Endothelial cell of umbilical vein (primary cell): ENCODE measurements at regions not wholly inside any gene's neighbourhood (a gene's known extent, or its start where the extent isn't known, plus 50 kb on each side); places are given as distances from the start of the nearest gene placed in this dataset.

Experiments used
- BruUV-seq: library from RNA; stranded (reverse); fragments of 400-500 nt; replicated peaks from 2 replicates; lab custom pipeline; 2021; lab: Mats Ljungman, UMichigan
- CTCF ChIA-PET: fragments of 300-600, 350-600 bp; sonication (Branson Sonifier 250); formaldehyde crosslinking; loops from one replicate; lab custom pipeline; 2021; ENCODE audit warnings: antibody characterized with exemption, inconsistent platforms; lab: Charles Lee
- POLR2A ChIA-PET: fragments of 300-600, 350-600 bp; sonication (Branson Sonifier 250); formaldehyde crosslinking; loops from one replicate; lab custom pipeline; 2021; ENCODE audit warnings: antibody characterized with exemption, inconsistent platforms; lab: Charles Lee
- DNase-seq: peaks from one replicate; pipeline ENCODE4 v3.0.0-alpha.2; 2011; ENCODE audit warnings: low read depth, low spot score
- FAIRE-seq: peaks from 2 replicates; lab custom pipeline; 2011; peaks lifted over from hg19 to GRCh38; lab: Jason Lieb, UNC
- H2AFZ ChIP-seq: 2 replicates; pipeline ENCODE4 v1.6.0; 2012; ENCODE audit warnings: low read depth, low read length, control low read depth, inconsistent platforms
- H3K27ac ChIP-seq: 2 replicates; pipeline ENCODE4 v1.5.1; 2011; ENCODE audit warnings: low read depth, mild to moderate bottlenecking, control low read depth, low read length, moderate library complexity; ENCODE audit not compliant: insufficient read depth
- H3K27me3 ChIP-seq, 2 experiments: 2 replicates each; pipeline versions ENCODE4 v1.6.0 to v1.6.1; 2011; ENCODE audit warnings: low read length in 2 of 2, mixed read lengths in 1 of 2; ENCODE audit not compliant: control insufficient read depth in 2 of 2, insufficient read depth in 2 of 2
- H3K36me3 ChIP-seq, 2 experiments: 2 replicates in 1 of 2; 3 replicates in 1 of 2; pipeline ENCODE4 v1.5.1; 2011; ENCODE audit warnings: low read length in 2 of 2, mild to moderate bottlenecking in 1 of 2, moderate library complexity in 1 of 2; ENCODE audit not compliant: control insufficient read depth in 2 of 2, insufficient read depth in 2 of 2; ENCODE audit errors: extremely low read depth in 1 of 2
- H3K4me1 ChIP-seq: 3 replicates; pipeline ENCODE4 v1.5.1; 2011; ENCODE audit warnings: mild to moderate bottlenecking, low read length; ENCODE audit not compliant: control insufficient read depth, insufficient read depth; ENCODE audit errors: extremely low read depth
- H3K4me2 ChIP-seq: 2 replicates; pipeline ENCODE4 v1.6.1; 2011; ENCODE audit warnings: low read length, control low read depth, mixed read lengths; ENCODE audit not compliant: insufficient read depth
- H3K4me3 ChIP-seq, 3 experiments: fragments of 200-600 bp in 1 of 3; sonication (generic), shearing (Covaris generic) in 1 of 3; replicated peaks in 1 of 3; 2 replicates each; pipeline ENCODE4 v1.5.1; 2011 to 2016; ENCODE audit warnings: control low read depth in 3 of 3, low read length in 3 of 3, mild to moderate bottlenecking in 2 of 3, inconsistent platforms in 1 of 3, low read depth in 1 of 3, moderate library complexity in 1 of 3; ENCODE audit not compliant: insufficient read depth in 1 of 3
- H3K79me2 ChIP-seq: 2 replicates; pipeline ENCODE4 v1.6.0; 2012; ENCODE audit warnings: low read length, inconsistent platforms; ENCODE audit not compliant: control insufficient read depth, insufficient read depth
- H3K9ac ChIP-seq: replicated peaks from 2 replicates; pipeline ENCODE3; 2011; ENCODE audit warnings: low read length, control low read depth; ENCODE audit not compliant: insufficient read depth; ENCODE audit errors: extremely low read depth
- H3K9me1 ChIP-seq: replicated peaks from 3 replicates; pipeline ENCODE4 v1.6.0; 2011; ENCODE audit warnings: mild to moderate bottlenecking, low read length; ENCODE audit not compliant: control insufficient read depth, insufficient read depth; ENCODE audit errors: extremely low read depth
- H3K9me3 ChIP-seq: replicated peaks from 2 replicates; pipeline ENCODE4 v1.5.1; 2012; ENCODE audit warnings: low read length, inconsistent platforms; ENCODE audit not compliant: control insufficient read depth, insufficient read depth
- H4K20me1 ChIP-seq: replicated peaks from 2 replicates; pipeline ENCODE3; 2011; ENCODE audit warnings: mild to moderate bottlenecking, low read length; ENCODE audit not compliant: control insufficient read depth, insufficient read depth; ENCODE audit errors: extremely low read depth
- EZH2 ChIP-seq: IDR thresholded peaks from 2 replicates; pipeline ENCODE4 v1.6.1; 2012; ENCODE audit warnings: borderline replicate concordance, low read depth, mild to moderate bottlenecking, moderate library complexity, low read length, inconsistent platforms; ENCODE audit not compliant: severe bottlenecking
- FOS ChIP-seq: IDR thresholded peaks from 2 replicates; pipeline ENCODE4 v1.6.1; 2011; ENCODE audit warnings: mild to moderate bottlenecking, low read length, moderate library complexity, borderline replicate concordance; ENCODE audit not compliant: insufficient read depth
- GATA2 ChIP-seq: IDR thresholded peaks from 2 replicates; pipeline ENCODE4 v1.7.0; 2011; ENCODE audit warnings: low read depth, mild to moderate bottlenecking, moderate library complexity, mixed read lengths, low read length; ENCODE audit not compliant: insufficient read length, insufficient read depth
- JUN ChIP-seq: IDR thresholded peaks from 2 replicates; pipeline ENCODE4 v1.6.1; 2011; ENCODE audit warnings: borderline replicate concordance, low read depth; ENCODE audit not compliant: insufficient read length, insufficient read depth
- MYC ChIP-seq: IDR thresholded peaks from one replicate; pipeline ENCODE4 v1.6.1; 2011; ENCODE audit warnings: mild to moderate bottlenecking, low read depth, low read length
- POLR2A ChIP-seq: IDR thresholded peaks from 2 replicates; pipeline ENCODE4 v1.6.1; 2012; ENCODE audit warnings: low read depth, mild to moderate bottlenecking, control low read depth, low read length
- POLR2AphosphoS5 ChIP-seq: IDR thresholded peaks from 2 replicates; pipeline ENCODE4 v1.6.1; 2012; ENCODE audit warnings: low read depth, mild to moderate bottlenecking, control low read depth, low read length, moderate library complexity; ENCODE audit not compliant: insufficient read depth
- dilution Hi-C: fragments of 300-500 bp; cut with MboI; formaldehyde crosslinking; loops from one replicate; pipeline ENCODE4 v1.15.0; 2019; ENCODE audit warnings: low sequenced_read_pairs; ENCODE audit not compliant: extremely low pct_ligation_motif_present
- intact Hi-C: fragments of 100-400 bp; cut with micrococcal nuclease; formaldehyde crosslinking; loops from one replicate; pipeline ENCODE4 v1.10.0; 2022
- TF ChIP-seq, protein P1 (sequence below), 2 donors: IDR thresholded peaks; 1 replicate in 1 of 2; 2 replicates in 1 of 2; pipeline ENCODE4 v1.5.1; 2011; ENCODE audit warnings: low read length in 2 of 2, mild to moderate bottlenecking in 2 of 2, moderate library complexity in 2 of 2, control low read depth in 1 of 2, inconsistent platforms in 1 of 2, low read depth in 1 of 2; ENCODE audit not compliant: insufficient read depth in 1 of 2; ENCODE audit errors: extremely low read depth in 1 of 2
- TF ChIP-seq, protein P2 (sequence below): IDR thresholded peaks from 2 replicates; pipeline ENCODE4 v1.6.1; 2011; ENCODE audit not compliant: insufficient read depth, insufficient read length

DNA sequence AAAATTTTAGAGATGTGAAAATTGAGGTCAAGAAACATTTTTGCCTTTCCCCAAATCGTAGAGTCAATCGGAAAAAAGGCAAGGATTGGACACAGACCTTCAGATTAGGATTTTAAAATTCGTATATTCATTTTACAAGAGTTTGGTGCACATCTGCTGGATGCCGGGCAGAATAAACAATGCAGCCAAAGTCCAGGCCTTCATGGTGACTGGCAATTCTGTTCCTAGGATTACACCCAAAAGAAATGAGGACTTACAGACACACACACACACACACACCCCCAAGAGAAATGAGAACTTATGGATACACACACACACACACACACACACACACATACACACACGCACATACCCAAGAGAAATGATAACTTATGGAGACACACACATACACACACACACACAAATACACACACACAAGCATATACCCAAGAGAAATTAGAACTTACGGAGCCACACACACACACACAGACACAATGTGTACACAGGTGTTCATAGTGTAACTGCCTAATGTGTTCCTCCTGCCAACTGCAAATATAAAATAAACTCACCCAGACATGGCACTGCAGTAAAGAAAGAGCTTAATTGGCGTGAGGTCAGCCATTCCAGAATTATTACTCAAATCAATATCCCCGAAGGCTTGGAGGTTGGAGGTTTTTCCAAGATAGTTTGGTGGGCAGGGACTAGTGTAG, 165.7 kb upstream of the STS start:
- CTCF ChIA-PET = no interaction called here
- FAIRE-seq = no peak
- no peak for DNase-seq
- Histone ChIP-seq H4K20me1 (no peaks in the 10 kb centered on the region), H3K27ac (no peak overlapping the region), H3K4me2 (no peak overlapping the region), H3K9ac (no peak overlapping the region), H3K9me3 (no peaks in the 10 kb centered on the region), H3K4me3 (no peak overlapping the region), H3K79me2 (no peaks in the 10 kb centered on the region), H3K27me3 (no peaks in the 10 kb centered on the region), H3K36me3 (no peaks in the 10 kb centered on the region), H3K9me1 (no peaks in the 10 kb centered on the region), H3K4me1 (no peaks in the 10 kb centered on the region), H2AFZ (no peak overlapping the region)
- BruUV-seq = no TSS peak
- intact Hi-C loops = no loop called here
- POLR2A ChIA-PET = no interaction called here
- no peak for TF ChIP-seq JUN
- dilution Hi-C loops = no loop called here

DNA sequence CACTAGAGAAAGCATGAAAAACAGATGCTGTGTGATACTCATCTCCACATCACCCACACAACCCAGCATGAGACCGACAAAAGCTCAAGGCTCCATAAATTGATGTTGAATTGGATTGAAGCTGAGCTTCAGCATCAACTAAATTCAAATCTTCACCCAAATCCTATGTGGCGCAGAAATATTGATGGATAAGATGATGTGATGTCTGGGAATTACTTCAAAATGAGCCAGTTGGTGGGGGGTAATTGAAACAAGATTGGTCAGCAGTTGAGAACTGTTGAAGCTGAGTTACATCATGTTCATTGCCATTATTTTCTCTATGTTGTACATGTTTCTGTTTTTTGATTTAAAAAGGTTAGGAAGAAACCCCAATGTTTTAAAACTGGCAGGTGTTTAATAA, 166.5 kb upstream of the STS start:
- Histone ChIP-seq H3K4me3 (no peak overlapping the region), H3K4me1 (no peaks in the 10 kb centered on the region), H3K27me3 (no peaks in the 10 kb centered on the region), H3K9me1 (no peaks in the 10 kb centered on the region), H3K36me3 (no peaks in the 10 kb centered on the region), H2AFZ (no peak overlapping the region), H4K20me1 (no peaks in the 10 kb centered on the region), H3K79me2 (no peaks in the 10 kb centered on the region), H3K27ac (no peak overlapping the region), H3K4me2 (no peak overlapping the region), H3K9me3 (no peaks in the 10 kb centered on the region), H3K9ac (no peak overlapping the region)
- dilution Hi-C loops (no loop called here), intact Hi-C loops (no loop called here)
- FAIRE-seq (no peak), DNase-seq (no peak)
- no TSS peak for BruUV-seq
- TF ChIP-seq POLR2A (no peak), FOS (no peak), JUN (no peak), POLR2AphosphoS5 (no peak), EZH2 (no peak), MYC (no peak), GATA2 (no peak)
- TF ChIP-seq, protein P1, sequence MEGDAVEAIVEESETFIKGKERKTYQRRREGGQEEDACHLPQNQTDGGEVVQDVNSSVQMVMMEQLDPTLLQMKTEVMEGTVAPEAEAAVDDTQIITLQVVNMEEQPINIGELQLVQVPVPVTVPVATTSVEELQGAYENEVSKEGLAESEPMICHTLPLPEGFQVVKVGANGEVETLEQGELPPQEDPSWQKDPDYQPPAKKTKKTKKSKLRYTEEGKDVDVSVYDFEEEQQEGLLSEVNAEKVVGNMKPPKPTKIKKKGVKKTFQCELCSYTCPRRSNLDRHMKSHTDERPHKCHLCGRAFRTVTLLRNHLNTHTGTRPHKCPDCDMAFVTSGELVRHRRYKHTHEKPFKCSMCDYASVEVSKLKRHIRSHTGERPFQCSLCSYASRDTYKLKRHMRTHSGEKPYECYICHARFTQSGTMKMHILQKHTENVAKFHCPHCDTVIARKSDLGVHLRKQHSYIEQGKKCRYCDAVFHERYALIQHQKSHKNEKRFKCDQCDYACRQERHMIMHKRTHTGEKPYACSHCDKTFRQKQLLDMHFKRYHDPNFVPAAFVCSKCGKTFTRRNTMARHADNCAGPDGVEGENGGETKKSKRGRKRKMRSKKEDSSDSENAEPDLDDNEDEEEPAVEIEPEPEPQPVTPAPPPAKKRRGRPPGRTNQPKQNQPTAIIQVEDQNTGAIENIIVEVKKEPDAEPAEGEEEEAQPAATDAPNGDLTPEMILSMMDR (IDR thresholded peaks at IDR 0.05; ENCODE audit: extremely low read depth in 1 of 2, insufficient read depth in 1 of 2, low read depth in 1 of 2, low read length in 2 of 2) = no peak
- TF ChIP-seq, protein P2, sequence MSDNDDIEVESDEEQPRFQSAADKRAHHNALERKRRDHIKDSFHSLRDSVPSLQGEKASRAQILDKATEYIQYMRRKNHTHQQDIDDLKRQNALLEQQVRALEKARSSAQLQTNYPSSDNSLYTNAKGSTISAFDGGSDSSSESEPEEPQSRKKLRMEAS = no peak
- ChIA-PET POLR2A (no interaction called here), CTCF (no interaction called here)
